IMR-90 (cell line): ENCODE measurements at regions not wholly inside any gene's neighbourhood (a gene's known extent, or its start where the extent isn't known, plus 50 kb on each side); places are given as distances from the start of the nearest gene placed in this dataset.

Experiments
- MAFK ChIP-seq: IDR thresholded peaks from 2 replicates; pipeline ENCODE4 v1.6.1; 2012; ENCODE audit warnings: low read depth, low read length, improper control_type of control experiment
- POLR2A ChIP-seq: IDR thresholded peaks from 2 replicates; pipeline ENCODE4 v1.6.1; 2012; ENCODE audit warnings: mild to moderate bottlenecking, low read depth, low read length
- RAD21 ChIP-seq: IDR thresholded peaks from 2 replicates; pipeline ENCODE4 v1.6.1; 2012; ENCODE audit warnings: low read length, improper control_type of control experiment
- RCOR1 ChIP-seq: IDR thresholded peaks from 2 replicates; pipeline ENCODE4 v1.6.1; 2012; ENCODE audit warnings: mild to moderate bottlenecking, low read length, improper control_type of control experiment; ENCODE audit not compliant: insufficient replicate concordance
- SMC3 ChIP-seq: fragments of 150-350 bp; IDR thresholded peaks from 2 replicates; pipeline ENCODE4 v1.6.1; 2016; ENCODE audit warnings: low read depth, mild to moderate bottlenecking, antibody characterized with exemption, low read length, moderate library complexity
- TF ChIP-seq, protein P1 (sequence below): conservative IDR thresholded peaks from 2 replicates; pipeline ENCODE4 v1.5.1; 2012; ENCODE audit warnings: mild to moderate bottlenecking, low read depth, low read length, improper control_type of control experiment
- TF ChIP-seq, protein P2 (sequence below): fragments of 150-350 bp; IDR thresholded peaks from 2 replicates; pipeline ENCODE4 v1.6.1; 2017; ENCODE audit warnings: mild to moderate bottlenecking, antibody characterized with exemption, low read length, low read depth
- TF ChIP-seq, protein P3 (sequence below): fragments of 150-350 bp; IDR thresholded peaks from 2 replicates; pipeline ENCODE4 v1.6.1; 2016; ENCODE audit warnings: low read depth, mild to moderate bottlenecking, low read length, moderate library complexity, borderline replicate concordance

DNA sequence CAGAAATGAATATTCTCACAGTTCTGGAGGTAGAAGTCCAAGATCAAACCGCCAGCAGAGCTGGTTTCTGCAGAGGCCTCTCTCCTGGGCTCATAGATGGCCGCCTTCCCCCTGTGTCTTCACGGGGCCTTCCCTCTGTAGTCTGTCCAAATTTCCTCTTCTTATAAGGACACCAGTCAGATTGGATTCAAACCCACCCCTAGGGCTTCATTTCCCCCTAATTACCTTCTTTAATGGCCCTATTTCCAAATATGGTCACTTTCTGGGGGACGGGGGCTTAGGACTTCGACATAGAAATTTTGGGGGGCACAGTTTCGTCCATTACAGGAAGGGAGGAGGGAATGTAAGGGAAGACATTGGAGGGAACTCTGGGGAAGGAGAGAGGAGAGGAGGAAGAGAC, 132.6 kb downstream of the DDX1 start:
- TF ChIP-seq, protein P1, sequence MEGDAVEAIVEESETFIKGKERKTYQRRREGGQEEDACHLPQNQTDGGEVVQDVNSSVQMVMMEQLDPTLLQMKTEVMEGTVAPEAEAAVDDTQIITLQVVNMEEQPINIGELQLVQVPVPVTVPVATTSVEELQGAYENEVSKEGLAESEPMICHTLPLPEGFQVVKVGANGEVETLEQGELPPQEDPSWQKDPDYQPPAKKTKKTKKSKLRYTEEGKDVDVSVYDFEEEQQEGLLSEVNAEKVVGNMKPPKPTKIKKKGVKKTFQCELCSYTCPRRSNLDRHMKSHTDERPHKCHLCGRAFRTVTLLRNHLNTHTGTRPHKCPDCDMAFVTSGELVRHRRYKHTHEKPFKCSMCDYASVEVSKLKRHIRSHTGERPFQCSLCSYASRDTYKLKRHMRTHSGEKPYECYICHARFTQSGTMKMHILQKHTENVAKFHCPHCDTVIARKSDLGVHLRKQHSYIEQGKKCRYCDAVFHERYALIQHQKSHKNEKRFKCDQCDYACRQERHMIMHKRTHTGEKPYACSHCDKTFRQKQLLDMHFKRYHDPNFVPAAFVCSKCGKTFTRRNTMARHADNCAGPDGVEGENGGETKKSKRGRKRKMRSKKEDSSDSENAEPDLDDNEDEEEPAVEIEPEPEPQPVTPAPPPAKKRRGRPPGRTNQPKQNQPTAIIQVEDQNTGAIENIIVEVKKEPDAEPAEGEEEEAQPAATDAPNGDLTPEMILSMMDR: no peak
- TF ChIP-seq, protein P2, sequence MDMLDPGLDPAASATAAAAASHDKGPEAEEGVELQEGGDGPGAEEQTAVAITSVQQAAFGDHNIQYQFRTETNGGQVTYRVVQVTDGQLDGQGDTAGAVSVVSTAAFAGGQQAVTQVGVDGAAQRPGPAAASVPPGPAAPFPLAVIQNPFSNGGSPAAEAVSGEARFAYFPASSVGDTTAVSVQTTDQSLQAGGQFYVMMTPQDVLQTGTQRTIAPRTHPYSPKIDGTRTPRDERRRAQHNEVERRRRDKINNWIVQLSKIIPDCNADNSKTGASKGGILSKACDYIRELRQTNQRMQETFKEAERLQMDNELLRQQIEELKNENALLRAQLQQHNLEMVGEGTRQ: no peak
- no peak for TF ChIP-seq MAFK
- TF ChIP-seq RCOR1: no peak
- TF ChIP-seq RAD21: no peak
- TF ChIP-seq POLR2A: no peak
- TF ChIP-seq SMC3: no peak
- TF ChIP-seq, protein P3, sequence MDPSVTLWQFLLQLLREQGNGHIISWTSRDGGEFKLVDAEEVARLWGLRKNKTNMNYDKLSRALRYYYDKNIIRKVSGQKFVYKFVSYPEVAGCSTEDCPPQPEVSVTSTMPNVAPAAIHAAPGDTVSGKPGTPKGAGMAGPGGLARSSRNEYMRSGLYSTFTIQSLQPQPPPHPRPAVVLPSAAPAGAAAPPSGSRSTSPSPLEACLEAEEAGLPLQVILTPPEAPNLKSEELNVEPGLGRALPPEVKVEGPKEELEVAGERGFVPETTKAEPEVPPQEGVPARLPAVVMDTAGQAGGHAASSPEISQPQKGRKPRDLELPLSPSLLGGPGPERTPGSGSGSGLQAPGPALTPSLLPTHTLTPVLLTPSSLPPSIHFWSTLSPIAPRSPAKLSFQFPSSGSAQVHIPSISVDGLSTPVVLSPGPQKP: no peak
